Sigmoid colon (tissue), 4 donors: ENCODE measurements at regions not wholly inside any gene's neighbourhood (a gene's known extent, or its start where the extent isn't known, plus 50 kb on each side); places are given as distances from the start of the nearest gene placed in this dataset.
"Not testable (repeated sequence)": the region's sequence is repeated elsewhere in the genome, so short reads cannot be mapped to it uniquely, and the experiment has no call there.

Experiments
- CTCF ChIP-seq, 4 experiments: fragments of 450-650 bp in 3 of 4; fragments of 200-600 bp in 1 of 4; IDR thresholded peaks; one replicate each; pipeline ENCODE4 v1.5.1; 2016 to 2019; ENCODE audit warnings: antibody characterized with exemption in 4 of 4, mild to moderate bottlenecking in 3 of 4, moderate library complexity in 2 of 4
- EP300 ChIP-seq, 4 donors: sonication (generic); formaldehyde crosslinking; IDR thresholded peaks; one replicate each; pipeline ENCODE4 v1.6.1; 2017; ENCODE audit warnings: antibody characterized with exemption in 4 of 4
- POLR2A ChIP-seq, 2 donors: fragments of 450-650 bp; IDR thresholded peaks; one replicate each; pipeline ENCODE4 v1.6.1; 2016; ENCODE audit warnings: antibody characterized with exemption in 2 of 2, mild to moderate bottlenecking in 2 of 2, moderate library complexity in 2 of 2
- POLR2AphosphoS5 ChIP-seq, 4 donors: sonication (generic); formaldehyde crosslinking; IDR thresholded peaks; one replicate each; pipeline ENCODE4 v1.6.1; 2017; ENCODE audit warnings: antibody characterized with exemption in 4 of 4

GRCh38 chr17:70953140-70953539 is 783.8 kb downstream of the KCNJ2 start:
- not testable (repeated sequence) for TF ChIP-seq CTCF, POLR2A, POLR2AphosphoS5, EP300 (IDR thresholded peaks at IDR 0.05)
